IPS DF 19.7 (cell line): ENCODE measurements at regions not wholly inside any gene's neighbourhood (a gene's known extent, or its start where the extent isn't known, plus 50 kb on each side); places are given as distances from the start of the nearest gene placed in this dataset.

Experiments
- DNase-seq: peaks from one replicate; pipeline ENCODE4 v3.0.0-alpha.2; 2013; ENCODE audit warnings: low read depth, low spot score

DNA sequence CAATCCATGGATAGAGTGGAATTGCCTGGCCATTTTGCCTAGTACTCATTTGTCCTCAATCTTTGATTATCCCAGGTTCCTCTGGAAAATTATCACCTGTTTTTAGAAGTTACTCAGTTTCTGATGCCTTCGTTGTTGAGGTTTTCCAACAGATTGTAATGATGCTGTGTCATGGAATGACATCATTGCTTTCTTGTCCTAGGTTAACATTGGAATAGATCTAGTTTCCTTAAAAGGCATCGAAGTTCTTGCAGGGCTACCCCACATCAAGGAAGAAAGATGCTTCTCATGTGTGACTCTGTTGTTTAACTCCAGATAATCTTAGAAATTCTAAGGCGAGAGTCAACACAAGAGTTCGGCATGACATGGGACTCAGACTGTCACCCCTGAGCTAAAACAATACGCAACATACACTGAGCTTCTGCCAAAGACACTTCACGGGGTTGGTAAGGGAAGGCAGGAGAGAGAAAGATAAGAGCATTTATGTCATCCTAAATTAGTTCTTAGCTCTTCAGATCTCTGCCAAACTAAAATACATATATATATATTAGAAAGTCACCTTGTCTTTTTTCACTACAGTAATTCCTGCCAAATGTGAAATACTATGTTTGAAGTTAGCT is 293.2 kb upstream of the WWC1 start:
- no peak for DNase-seq

DNA sequence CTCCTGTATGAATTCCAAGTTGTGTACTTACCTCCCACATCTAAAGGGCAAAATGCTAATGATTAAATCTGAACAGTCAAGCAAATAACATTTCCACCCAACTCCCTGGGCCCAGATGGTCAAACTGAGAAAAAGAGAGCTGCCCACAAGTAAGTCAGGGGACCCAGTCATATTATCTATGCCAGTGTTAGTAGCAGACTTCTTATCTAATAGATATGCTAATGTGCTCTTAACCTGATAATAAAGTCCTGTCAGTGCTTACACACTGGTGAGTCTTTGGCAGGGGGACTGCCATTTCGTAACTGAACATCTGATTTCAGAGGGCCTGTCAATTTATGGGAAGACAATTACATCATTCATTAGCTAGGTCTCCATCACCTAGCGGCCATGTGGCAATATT is 292.3 kb upstream of the WWC1 start:
- no peak for DNase-seq

- no peak for DNase-seq
Measured at GRCh38 chr5:168001318-168001717, 290.1 kb upstream of the WWC1 start.

DNA sequence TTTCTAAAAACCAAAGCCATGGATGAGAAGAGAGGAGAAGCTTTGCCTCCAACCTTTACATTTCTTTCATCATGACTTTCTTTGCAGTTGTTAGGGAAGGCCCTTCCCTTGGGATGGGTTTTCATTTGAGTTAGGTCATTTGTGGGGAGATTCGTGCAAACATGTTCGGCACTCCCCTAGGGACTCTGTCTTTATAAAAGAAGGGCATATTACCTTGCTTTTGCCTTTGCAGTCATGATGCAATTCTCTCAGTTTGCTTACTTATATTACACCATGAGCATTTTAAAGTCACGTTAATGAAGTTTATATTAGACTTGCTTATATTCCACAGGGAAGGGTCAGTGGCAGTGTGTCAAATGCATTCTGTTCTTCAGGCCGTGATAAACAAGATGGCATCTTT is 289.3 kb upstream of the WWC1 start:
- no peak for DNase-seq

DNA sequence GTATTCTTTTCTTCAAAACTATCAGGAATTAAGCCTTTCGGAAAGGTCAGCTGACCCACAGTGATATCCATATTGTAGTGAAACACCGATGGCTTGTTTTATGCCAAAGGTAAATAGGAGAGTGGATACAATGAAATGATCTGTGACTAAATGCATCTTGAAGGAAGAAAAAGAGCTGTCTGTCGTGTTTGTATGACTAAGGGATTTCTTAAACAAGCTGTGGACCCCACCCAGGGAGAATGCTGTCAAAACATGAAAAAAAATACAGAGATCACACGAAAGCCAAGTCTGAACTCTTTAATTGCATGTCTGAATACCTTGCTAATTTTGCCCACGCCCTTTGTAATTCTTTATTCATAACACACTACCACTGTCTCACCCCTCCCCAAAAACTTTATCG is 286.4 kb upstream of the WWC1 start:
- no peak for DNase-seq

GRCh38 chr5:168005936-168006335 is 285.5 kb upstream of the WWC1 start:
- DNase-seq = no peak

DNA sequence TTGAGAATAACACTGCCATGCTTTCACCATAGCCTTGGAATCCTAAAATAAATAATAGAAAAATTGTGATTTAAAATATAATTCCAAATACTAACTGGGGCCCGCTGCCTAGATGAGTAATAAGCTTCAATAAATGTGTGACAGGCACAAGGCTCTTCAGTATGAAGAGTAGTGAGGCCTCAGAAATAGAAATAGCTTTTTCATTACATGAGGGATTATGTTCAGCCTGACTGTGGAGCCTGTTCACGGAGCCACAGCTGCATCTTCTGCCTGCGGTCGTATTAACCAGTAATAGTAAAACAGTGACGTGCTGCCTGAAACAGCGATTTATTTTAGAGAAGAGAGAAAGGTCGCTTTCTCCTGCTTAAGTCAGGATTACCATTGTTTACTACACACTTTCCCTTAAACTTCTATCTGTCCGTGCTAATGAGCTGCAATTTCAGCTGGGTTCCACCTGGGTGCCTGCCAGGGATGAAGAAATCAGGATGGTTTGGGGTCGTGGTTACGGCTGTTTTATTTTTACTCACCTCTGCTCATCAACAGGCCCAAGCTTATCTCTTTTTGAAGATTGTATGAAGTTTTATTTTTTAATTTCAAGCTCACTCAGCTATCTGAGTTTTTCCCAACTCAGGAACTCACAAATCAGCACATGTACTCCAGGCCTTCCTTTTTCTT is 284.9 kb upstream of the WWC1 start:
- DNase-seq = no peak

DNA sequence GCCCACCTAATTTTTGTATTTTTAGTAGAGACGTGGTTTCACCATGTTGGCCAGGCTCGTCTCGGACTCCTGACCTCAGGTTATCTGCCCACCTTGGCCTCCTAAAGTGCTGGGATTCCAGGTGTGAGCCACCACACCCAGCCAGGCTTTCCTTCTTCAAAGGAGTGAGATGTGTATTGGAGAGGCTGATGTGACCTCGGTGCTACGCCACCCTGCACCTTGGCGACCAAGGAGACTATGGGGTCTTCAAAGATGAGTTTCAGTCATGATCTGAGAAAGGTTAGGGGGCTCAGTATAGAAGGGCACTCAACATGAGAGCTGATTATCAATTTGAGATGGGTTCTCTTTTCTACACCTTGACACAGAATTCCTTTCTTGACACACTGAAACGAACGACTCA is 284.2 kb upstream of the WWC1 start:
- no peak for DNase-seq

DNA sequence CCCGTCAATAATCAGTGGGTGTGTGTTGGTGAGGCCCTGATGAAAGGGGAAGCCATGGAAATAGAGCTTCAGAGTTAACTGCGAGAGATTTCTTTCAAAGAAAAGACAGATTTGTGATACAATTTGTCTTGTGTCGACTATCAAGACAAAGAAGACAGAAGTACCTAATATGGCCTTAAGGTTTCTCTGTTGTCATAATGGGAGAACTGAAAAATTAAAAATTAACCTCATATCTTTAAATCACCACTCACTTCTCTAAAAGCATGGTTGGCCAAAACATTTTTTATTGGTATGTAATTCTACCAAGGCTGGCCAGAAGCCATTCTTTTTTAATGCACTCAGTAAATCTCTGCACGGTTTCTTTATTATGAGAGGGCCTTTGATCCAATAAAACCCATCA is 282.9 kb upstream of the WWC1 start:
- DNase-seq = no peak

- DNase-seq = no peak
Measured at GRCh38 chr5:168011096-168011495, 280.3 kb upstream of the WWC1 start.

- DNase-seq = no peak
Measured at GRCh38 chr5:168012006-168012405, 279.4 kb upstream of the WWC1 start.

DNA sequence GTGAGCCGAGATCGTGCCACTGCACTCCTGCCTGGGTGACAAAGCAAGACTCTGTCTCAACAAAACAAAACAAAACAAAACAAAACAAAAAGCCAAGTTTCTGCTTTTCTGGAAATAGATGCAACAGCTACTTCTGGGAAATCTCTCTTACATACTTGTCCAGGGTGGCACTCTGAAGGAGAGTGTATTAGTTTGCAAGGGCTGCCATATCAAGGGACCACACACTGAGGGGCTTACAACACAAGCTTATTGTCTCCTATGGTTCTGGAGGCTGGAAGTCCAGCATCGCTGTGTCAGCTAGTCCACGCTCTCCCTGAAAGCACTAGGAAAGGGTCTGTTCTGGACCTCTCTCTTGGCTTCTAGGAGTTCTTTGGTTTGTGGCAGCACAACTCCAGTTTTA is 277.9 kb upstream of the WWC1 start:
- no peak for DNase-seq

DNA sequence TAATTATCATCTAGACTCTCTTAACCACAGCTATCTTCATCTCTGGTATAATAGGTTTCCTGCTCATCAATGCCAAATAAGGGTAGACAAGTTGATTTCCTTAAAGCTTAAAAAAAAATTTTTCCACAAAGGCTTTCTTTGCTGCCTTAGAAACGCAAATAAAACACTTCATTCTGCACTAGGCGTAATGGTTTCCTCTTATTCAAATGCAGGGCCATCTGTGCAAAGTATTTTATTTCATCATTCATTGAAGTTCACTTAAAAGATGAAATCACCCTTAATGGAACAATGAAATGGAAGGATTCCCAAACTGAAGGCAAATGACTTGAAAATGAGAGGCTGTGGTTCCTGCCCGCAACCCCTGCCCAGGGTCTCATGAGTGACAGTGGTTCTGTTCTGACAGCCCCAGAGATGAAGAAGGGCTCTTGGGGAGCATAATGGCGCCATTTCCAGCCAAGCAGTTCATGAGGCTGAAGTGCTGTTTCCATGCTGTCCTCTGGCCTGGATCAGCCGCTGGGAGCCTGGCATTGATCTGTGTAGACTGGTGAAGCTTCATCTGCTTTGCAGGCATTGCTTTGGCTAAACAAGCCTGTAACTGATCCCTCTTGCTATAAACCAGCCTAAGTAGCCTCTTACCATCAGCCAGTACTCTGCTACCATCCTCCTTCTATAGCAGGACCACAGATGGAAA is 276.9 kb upstream of the WWC1 start:
- no peak for DNase-seq

- no peak for DNase-seq
Measured at GRCh38 chr5:168015506-168015905, 275.9 kb upstream of the WWC1 start.

DNA sequence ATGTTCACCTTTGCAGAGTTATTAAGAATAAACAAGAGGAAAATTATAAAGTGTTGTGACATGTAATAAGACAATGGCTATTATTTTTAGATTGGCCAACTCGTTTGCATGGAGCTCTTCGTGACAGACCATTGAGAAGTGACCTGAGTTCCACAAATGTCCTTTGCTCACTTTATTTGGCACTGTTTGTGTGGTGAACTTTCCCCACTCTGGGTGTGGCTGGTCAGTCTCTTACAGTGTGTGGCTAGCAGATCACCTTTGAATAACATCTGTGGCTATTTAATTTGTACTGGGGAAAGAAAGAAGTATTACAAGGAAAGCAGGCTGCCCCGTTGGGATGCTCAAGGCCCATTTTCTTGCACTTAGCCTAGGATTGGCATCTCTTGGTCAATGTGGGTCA is 274.1 kb upstream of the WWC1 start:
- DNase-seq = no peak

DNA sequence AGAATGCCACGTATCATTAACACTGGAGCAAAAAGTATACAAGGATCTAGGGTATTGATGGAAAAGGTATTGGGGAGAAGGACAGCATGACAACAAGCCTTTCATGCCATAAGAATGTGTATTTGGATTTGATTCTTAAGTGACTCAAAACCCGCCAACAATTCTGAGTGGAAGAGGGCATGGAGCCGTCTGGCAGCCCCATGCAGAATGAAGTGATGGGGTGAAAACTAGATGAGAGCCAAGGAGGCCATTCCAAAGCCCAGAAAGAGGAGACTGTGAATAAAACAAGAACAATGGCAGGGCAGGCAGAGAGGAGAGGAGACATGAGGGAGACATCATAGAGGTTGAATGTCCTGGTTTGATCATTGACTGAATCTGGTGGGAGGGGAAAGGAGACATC is 272.3 kb upstream of the WWC1 start:
- no peak for DNase-seq

- DNase-seq = no peak
Measured at GRCh38 chr5:168020542-168021294, 270.7 kb upstream of the WWC1 start.

GRCh38 chr5:168022446-168023169 is 268.8 kb upstream of the WWC1 start:
- DNase-seq = no peak

DNA sequence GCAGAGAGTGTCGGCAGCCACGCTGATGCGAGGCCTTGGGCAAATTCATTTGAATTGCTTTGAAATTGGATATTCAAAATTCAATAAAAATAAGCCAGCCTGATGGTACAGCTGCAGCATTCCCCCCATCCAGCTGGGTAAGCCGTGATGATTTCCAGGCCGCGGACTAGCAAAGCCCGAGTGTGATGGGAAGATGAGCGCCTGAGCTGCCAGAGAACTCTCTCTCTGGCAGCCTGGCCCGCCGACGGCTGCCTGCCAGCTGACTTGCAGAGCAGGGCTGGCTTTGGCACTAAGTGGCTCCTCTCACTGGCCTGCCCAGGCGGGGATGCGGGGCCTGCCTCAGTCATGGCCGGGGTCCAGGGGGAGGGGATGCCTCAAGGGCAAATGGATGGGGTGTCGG is 268.3 kb upstream of the WWC1 start:
- no peak for DNase-seq

DNA sequence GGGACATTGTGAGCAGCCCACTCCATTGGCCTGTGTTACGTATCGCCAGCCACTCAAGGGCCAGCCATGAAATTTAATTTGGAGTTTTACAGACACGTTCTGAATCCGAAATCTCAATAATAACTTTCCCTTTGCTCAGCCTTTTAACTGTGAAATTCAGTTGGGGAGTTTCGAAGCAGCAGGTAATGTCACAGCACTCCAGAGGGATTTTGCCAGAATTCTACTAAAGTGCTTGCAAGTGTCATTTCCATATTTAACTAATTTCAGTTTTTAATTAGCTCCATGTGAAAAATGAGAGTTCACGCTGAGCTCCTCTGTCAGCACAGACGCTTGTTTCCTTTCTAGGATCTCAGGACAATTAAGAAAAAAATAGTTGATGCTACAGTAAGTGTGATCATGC is 267.1 kb upstream of the WWC1 start:
- no peak for DNase-seq

GRCh38 chr5:168027007-168027406 is 264.4 kb upstream of the WWC1 start:
- no peak for DNase-seq

- no peak for DNase-seq
Measured at GRCh38 chr5:168030912-168031311, 260.5 kb upstream of the WWC1 start.
